ENCODE measurements at regions not wholly inside any gene's neighbourhood (a gene's known extent, or its start where the extent isn't known, plus 50 kb on each side); places are given as distances from the start of the nearest gene placed in this dataset.

- DNase-seq, result no peak
Observed at GRCh38 chrX:45765767-45766166, 565.1 kb upstream of the DIPK2B start.

- no peak for DNase-seq
Observed at GRCh38 chrX:45765281-45765680, 564.6 kb upstream of the DIPK2B start.

- DNase-seq, result no peak
Observed at GRCh38 chrX:45762699-45763647, 562.3 kb upstream of the DIPK2B start.

GRCh38 chrX:45761920-45762319 is 561.2 kb upstream of the DIPK2B start:
- DNase-seq, result no peak

GRCh38 chrX:45760187-45760742 is 559.6 kb upstream of the DIPK2B start:
- no peak for DNase-seq

- DNase-seq, result no peak
Observed at GRCh38 chrX:45758738-45759397, 558.2 kb upstream of the DIPK2B start.

GRCh38 chrX:45758319-45758718 is 557.6 kb upstream of the DIPK2B start:
- DNase-seq, result no peak

- no peak for DNase-seq
Observed at GRCh38 chrX:45757272-45757671, 556.6 kb upstream of the DIPK2B start.

- DNase-seq, result no peak
Observed at GRCh38 chrX:45756557-45756956, 555.9 kb upstream of the DIPK2B start.

GRCh38 chrX:45755703-45756102 is 555.0 kb upstream of the DIPK2B start:
- no peak for DNase-seq

GRCh38 chrX:45751156-45751555 is 550.5 kb upstream of the DIPK2B start:
- DNase-seq, result no peak

GRCh38 chrX:45750639-45751038 is 550.0 kb upstream of the DIPK2B start:
- no peak for DNase-seq

- DNase-seq, result peak in 1 of 2 experiments; percentile 9
Observed at GRCh38 chrX:45749375-45749774, 548.7 kb upstream of the DIPK2B start.

- DNase-seq, result no peak
Observed at GRCh38 chrX:45748369-45748774, 547.7 kb upstream of the DIPK2B start.

- DNase-seq, result no peak
Observed at GRCh38 chrX:45747905-45748304, 547.2 kb upstream of the DIPK2B start.

GRCh38 chrX:45745479-45745878 is 544.8 kb upstream of the DIPK2B start:
- DNase-seq, result no peak

- DNase-seq, result no peak
Observed at GRCh38 chrX:45743906-45744625, 543.4 kb upstream of the DIPK2B start.

GRCh38 chrX:45743081-45743533 is 542.4 kb upstream of the DIPK2B start:
- no peak for DNase-seq

GRCh38 chrX:45740291-45740690 is 539.6 kb upstream of the DIPK2B start:
- no peak for DNase-seq

- no peak for DNase-seq
Observed at GRCh38 chrX:45735571-45735970, 534.9 kb upstream of the DIPK2B start.

- no peak for DNase-seq
Observed at GRCh38 chrX:45731448-45731847, 530.8 kb upstream of the DIPK2B start.

GRCh38 chrX:45727761-45728160 is 527.1 kb upstream of the DIPK2B start:
- DNase-seq, result no peak

GRCh38 chrX:45722471-45722870 is 521.8 kb upstream of the DIPK2B start:
- DNase-seq, result no peak

Data from NCI-H526 (cell line).